ENCODE measurements at regions not wholly inside any gene's neighbourhood (a gene's known extent, or its start where the extent isn't known, plus 50 kb on each side); places are given as distances from the start of the nearest gene placed in this dataset.
"Not testable (repeated sequence)": the region's sequence is repeated elsewhere in the genome, so short reads cannot be mapped to it uniquely, and the experiment has no call there.

DNA sequence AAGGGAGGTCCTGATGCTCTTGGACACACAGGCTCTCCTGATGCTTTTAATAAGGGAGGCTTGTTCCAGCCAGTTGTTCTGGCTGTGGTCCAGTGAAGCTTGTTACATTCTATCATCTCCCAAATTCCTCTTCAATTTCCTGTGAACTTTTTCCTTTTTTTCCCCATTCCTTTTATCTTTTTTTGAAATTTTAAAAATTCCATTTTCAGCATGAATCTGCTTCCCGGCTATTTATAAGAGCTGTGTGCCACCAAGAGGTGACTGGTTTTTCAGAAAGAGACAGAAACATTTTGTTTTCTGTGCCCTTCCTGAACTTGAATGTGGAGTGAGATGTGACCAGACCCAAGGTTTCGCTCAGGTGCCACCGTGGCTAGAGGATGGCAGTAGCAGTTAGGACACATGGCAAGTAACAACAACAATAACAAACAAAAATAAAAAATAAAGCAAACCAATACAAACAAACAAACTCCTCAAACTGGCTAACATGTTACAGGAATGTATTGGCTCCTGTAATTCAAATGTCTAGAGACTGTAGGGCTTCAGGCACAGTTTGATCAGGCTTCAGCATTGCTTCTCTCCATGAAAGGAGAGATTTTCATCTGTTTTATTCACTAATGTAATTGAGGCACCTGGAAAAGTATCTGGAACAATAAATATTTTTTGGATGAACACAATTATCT lies 121.1 kb downstream of the BOD1 start:
- no peak for DNase-seq

DNA sequence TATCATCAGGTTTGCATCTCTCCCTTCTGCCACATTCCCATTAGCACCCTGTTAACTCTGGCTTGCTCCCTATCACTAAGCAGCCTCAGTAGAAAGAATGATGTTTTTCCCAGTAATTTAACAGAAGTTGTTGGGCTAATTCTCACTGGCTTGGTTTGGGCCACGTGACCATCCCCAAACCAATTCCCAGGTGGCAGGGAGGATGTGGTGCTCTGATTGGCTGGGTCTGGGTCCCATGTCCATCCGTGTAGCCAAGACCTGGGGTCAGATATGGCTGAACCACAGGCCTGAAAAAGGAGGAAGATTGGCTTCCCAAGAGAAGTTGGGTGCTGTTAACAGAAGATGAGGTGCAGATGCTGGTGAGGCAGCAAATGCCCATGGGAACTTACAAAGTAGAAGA lies 122.0 kb downstream of the BOD1 start:
- DNase-seq, result no peak

DNA sequence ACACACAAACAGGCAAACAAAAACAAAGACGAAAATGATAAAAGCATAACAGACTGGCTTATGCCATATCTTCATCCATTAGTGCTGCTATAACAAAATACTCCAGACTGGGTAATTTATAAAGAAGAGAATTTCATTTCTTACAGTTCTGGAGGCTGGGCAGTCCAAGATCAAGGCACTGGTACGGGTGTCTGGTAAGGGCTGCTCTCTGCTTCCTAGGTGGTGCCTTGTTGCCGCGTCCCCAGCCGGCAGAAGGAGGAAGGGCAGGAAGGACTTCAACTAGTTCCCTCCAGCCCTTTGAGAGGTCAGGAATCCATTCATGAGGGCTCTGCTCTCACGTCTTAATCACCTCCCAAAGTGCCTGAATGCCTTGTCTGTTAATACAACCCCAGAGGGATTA lies 122.6 kb downstream of the BOD1 start:
- DNase-seq, result no peak

DNA sequence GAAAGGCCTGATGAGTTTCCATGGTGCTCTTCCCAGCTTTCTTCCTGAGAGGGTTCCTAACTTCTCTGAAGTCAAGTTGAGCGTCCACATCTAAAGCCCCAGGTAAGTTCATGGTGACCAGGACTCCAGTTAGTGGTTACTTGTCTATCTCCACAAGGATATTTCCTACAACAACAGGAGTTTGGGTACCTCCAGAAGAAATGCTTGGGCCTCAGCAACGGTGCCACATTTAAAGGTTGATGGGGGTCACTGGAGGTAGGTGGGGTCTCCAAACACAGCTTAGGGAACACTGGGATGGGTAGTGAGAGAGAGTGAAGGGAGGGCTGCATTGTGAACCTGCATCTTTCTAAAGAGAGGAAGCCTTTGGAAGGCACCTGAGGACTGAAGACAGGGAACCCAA lies 123.4 kb downstream of the BOD1 start:
- no peak for DNase-seq

DNA sequence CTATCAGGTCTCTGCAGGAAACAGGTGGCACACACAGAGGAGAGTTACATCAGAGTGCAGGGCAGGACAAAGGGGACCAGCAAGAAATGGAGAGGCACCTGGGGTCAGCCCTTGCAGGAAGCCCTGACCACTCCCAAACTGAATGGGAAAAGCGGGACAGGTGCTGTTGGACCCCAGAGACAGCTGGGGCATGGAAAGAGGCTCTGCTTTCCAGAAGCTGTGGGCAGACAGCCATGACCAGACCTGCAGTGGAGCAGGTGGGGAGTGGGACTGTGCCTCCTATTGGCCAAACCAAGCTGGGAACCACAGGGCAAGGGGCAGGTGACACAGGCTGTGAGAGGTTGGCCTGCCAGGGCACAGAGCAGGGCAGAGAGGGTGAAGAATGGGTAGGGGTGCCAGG lies 125.8 kb downstream of the BOD1 start:
- DNase-seq, result no peak

DNA sequence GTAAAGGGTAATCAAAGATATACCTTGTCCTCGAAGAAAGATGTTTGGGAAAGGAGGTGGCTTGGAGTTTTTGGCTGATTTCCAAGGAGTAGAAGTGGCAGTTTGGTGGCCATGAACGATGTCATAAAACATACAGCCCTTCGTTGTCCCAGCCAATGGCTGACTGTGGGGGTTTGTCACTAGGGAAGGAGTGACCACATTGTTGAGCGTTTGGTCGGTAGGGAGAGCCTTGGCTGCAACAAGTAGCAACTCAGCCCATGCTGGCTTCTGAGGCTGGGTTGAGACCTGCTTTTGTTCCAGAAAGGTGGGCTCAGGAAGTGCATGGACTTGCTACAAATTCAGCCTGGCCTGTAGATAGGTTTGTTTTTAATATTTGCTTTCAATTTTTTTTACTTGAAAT lies 128.3 kb downstream of the BOD1 start:
- no peak for DNase-seq

DNA sequence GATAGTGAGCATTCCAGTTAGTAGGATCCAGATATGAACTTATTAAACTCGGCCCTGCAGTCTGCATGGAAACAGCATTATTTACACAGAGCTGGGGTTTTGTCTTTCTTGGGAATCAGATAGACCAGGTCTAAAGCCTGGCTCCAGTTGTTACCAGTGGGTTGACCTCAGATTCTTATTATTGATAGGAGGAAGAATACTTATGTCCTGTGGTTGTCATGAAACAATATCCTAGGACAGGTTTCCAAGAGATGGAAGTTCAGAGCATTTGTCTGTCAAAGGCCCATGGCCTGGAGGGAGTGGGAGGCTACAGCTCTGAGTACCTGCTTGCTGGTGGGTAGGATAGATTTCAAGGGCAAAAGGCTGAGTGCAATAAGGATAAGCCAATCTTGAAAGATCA lies 129.2 kb downstream of the BOD1 start:
- DNase-seq, result no peak

DNA sequence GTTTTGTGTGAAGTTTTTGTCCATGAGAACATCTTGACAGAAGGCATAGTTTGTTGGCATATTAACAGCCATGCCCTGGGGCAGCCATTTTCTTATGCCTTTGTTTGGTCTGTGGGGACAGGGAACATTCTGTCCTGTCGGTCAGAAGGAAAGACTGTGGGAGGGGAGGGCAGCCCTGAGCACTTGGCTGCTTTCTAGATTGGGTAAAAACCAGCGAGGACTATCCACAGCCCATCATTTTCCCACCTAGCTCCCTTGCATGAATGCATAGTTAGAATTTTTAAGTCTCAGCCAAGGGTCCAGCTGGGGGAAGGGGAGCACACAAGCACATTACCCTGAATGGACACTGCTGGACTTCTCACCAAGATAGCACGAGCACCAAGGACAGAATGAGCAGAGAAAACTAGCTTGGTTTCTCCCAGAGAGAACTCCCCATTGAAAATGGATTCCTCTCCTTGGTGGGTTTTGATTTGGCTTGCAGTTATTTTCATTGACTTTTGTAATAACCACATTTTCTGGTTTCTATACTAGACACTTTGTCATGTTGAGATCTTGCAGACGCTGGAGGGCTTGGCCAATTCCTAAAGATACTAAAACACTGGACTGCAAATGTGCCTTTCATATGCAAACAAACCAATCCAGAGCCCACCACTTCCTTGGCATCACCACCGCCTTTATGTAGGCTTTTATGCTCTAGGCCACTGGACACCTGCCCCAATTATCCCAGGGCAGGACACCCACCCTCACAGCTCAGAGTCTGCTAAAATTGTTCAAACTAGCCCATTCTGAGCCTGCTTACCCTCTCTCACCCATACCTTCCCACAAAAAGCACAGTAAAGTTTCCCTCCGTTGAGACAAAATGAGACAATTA lies 129.9 kb downstream of the BOD1 start:
- no peak for DNase-seq

DNA sequence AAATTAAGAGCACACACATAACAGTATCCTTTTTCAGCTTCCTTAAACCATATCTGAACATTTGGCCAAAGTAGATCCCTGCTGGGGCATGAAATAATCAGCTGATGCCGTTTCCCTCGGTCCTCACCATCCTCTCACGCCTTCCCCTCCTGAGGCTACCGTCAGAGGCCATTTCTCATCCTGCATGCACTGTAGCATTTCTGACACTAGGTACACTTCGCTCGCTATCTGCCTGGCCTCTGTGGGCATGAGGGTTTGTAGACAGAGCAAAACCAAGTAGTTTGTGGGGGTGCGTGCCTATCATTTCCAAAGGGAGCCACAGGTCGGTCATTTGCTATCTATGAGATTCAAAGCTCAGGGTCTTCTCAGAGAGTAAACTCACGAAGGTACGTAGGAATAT lies 131.9 kb downstream of the BOD1 start:
- no peak for DNase-seq

DNA sequence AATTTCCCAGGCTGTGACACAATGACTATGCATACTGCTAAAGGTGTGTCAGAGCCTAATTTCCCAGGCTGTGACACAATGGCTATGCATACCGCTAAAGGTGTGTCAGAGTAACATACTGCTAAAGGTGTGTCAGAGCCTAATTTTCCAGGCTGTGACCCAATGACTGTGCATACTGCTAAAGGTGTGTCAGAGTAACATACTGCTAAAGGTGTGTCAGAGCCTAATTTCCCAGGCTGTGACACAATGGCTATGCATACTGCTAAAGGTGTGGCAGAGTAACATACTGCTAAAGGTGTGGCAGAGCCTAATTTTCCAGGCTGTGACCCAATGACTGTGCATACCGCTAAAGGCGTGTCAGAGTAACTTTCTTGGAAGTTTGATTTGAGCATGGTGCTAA lies 132.9 kb downstream of the BOD1 start:
- DNase-seq, result not testable (repeated sequence)

DNA sequence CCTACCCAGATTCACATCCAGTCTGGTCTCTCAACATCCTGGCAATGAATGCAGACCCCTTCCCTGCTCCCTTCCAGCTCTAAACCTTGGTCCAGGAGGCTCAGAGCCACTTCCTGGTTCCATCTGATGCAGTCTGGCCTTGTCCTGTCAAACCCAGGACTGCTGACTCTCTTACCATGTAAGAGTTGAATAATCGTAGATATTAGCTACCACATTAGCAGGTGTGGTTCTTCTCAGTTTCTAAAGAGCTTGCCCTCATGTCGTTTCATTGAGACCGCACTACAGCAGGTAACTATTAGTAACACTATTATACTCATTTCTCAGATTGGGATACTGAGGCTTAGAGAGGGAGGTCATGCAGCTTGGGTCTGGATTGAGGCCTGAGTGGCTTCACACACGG lies 133.3 kb downstream of the BOD1 start:
- DNase-seq, result no peak

DNA sequence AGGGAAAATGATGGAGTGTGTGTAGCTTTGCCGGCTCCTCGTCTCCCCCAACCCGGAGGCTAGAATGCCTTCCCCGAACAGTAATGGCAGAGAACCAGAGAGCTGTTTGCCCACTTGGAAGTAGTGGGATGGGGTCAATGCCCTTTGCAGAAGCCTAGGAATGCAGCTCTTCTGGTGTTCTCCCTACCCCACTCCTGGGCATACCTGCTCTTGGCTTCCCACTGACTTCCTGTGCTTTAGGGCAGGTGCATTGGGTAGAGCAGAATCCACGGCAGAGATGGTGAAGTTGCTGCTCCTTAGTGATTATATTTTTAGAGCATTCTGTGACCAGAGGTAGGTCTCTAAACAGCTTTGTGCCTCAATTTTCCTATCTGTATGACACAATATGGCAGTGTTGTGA lies 134.6 kb downstream of the BOD1 start:
- no peak for DNase-seq

DNA sequence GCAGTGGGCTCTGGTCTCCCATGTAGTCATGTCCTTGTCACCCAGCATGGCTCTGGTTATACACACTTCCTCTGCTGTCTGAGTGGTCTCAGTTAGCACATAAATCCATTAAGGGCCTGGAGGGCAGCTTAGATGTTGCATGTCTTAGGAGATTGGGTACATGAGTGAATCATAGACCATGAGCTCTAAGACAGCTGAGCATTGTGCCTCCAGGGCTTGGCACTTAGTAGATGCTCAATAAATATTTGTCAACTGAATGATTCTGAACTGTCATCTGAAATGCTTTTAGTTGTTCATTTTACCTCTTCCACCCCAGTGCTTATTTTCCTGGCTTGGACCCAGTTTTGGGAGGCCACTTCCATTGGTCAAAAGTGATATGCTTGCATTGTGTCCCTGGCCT lies 135.6 kb downstream of the BOD1 start:
- no peak for DNase-seq

DNA sequence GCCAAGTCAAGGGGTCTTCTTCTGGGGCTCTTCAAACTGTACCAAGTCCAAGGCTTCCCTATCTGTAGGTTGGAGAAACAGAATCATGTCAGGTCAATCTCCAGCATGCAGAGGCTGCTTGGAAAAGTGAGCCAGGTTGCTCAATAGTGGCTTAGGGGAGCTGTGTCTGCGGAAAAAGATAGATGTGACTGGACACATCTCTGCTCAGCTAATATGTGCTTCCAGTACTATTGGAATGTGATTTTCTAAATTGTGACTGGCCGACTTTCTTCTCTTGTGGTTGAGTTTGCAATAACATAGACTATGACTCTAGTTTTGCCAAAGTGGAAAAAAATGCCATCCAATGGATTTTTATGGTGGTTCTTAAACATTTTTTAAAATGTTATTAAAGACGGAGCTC lies 136.7 kb downstream of the BOD1 start:
- no peak for DNase-seq

DNA sequence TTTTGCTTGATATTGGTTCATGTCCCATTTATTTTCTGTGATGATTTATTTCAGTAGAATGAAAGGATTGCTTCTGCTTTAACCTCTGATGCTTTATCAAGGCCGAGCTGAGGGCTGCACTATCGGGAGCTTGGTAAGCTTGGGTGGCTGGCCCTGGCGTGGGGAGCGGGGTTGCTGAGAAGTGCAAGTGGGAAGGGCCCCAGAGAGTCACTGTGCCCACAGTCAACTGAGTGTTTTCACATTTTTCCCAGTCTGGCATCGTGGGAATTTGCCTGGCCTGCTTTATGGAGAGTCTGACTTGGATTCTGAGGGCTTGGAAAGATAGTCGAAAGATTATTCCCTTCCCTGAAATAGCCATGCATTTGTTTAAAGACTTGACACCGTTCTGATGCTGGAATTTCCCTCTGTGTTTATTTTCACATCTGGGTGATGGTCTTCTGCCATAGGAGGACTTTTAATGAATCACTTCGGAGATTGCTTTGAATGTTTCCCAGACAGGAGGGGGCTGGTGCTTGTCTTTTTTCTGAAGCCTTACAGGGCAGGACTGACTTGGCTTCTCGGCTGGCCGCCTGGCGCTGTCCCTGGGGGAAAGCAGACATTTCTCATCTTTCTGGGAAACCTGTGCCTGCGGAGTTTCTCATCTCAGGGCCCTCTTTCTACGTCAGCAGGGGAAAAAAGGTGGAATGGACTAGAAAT lies 139.0 kb downstream of the BOD1 start:
- no peak for DNase-seq

DNA sequence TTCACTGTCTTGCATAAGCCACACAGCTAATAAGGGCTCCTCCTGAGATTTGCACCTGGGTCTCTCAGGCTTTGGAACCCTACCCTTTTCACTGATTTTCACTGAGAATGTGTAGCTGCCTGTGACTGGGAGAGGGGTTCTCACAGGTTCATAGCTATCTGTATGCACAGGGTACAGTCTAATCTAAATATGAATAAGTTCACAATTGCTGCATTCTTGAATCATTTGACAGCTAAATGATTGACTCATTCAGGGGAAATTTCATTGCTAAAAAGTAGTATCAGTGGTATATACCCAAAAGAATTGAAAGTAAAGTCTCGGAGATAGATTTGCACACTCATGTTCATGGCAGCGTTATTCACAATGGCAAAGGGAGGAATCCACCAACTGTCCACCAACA lies 140.7 kb downstream of the BOD1 start:
- no peak for DNase-seq

DNA sequence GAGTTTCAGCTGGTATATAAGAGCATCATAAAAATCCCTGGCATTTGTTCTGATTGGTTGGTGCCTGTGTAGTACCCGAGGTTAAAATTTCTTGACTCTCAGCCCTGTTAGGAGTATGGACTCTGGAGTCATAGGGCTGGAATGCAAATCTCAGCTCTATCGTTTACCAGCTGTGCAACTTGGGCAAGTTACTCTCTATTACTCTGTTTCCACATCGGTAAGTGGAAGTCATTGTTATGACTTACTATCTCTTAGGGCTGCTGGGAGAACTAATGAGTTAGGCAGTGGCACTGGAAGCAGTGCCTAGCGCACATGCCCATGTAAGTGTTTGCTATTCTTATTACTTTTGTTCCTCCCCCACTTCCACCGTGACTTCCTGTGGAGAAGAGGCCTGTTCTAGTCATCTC lies 141.6 kb downstream of the BOD1 start:
- no peak for DNase-seq

DNA sequence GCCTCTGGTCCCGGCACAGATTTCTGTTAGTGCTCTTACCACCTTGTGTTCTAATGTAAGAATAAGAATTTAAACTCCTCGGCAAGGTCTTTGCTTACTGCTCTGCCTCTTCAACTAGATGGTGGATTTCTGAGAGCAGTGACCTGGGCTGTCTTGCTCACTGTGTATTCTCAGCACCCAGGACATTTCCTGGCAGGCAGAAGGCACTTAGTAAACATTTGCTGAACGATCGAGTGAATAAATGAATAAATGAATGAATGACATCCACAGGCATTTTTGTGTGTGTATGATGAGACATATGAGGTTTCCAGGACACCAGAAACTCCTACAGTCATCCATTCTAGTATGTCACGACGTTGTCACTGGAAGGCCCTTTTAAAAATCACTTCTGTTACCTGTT lies 143.2 kb downstream of the BOD1 start:
- DNase-seq, result no peak

DNA sequence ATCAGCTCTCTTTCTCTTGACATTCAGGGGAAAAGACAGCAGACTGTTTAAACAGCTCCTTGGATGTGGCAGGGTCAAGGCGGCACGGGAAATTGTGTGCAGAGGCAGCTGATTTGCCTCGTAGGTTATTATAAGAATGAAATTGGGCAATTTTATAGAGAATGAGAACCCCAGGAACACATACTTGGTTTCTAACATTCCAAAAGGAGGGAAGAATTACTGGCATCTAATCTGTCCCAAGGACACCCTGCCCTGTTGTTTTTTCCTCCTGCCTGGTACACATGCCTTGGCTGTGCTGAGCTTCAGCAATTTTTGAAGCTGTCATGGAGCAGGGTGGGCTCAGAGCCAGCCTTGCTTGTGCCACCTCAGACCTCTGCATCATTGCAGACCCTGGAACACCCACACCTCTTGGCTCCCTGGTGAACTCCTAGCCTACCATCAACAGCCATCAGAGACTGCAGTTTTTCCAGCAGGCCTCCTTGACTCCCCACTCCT lies 143.6 kb downstream of the BOD1 start:
- no peak for DNase-seq

DNA sequence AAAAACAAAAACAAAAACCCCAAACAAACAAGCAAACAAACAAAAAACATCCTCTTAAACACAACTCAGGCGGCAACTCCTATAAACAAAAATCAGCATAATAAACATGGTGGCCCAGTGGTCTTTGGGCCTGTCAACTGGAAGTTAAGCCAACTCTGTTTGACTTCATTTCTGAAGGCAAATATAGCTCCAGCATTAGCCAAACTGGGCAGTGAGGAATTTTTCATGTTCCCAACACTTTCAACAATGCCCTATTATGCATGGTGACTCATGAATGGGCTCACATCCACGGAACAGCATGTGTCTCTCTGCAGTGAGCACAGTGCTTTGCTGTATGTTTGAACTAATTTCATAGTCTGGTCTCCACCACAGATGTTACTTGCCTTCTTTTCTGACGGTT lies 143.9 kb upstream of the STC2 start:
- DNase-seq, result no peak

DNA sequence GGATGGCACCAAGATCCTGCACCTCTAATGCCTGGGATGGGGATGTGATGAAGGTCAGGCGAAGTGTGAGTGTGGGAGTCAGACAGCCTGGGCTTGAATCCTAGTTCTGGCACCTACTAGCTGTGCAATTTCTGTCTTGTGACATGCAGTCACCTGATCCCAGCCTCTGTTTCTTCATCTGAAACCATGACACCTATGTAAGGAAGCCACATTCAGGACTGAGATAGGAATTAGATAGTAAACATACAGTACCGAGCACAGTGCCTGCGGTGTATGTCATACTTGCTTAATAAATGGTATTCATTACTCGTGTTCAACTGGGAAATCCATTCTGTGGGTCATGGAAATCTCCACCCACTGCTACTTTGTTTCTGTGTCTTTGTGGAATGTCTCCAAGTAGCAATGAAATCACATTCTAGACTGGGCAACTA lies 140.6 kb upstream of the STC2 start:
- no peak for DNase-seq

DNA sequence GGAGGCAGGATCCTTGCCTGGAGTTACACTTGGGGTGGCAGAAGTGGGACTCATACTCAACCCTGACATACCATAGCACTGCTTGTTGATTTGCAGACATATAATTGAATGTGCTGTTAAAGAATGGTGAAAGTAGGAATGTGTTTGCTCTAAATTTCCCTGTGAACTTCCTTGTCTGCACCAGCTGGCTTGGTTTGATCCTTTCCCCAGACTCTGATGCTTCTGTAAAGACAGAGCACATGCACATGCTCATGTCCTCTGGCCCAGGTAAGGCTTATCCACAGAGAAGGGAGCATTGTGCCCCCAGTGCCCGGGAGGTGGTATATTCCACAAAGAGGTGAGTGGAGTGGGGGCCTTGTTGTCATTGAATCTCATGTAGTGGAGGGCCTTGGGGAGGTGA lies 138.0 kb upstream of the STC2 start:
- no peak for DNase-seq

DNA sequence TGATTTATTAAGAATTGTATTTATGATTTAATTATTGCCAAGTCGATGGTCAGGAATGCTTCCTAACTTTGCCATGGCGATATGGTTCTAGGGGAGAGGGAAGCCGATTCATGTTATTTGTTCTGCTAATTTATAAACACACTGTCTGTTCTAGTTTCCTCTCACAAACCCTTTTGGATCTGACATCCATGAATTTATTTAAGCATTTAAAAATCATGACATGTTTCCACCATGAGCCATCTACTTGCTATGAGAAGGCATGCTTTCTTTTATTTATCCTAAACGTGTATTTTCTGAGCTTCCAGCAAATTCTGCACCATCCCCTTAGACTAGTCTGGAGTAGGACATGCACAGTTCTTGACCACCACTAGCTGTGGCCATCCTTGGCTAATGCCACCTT lies 136.6 kb upstream of the STC2 start:
- no peak for DNase-seq

DNA sequence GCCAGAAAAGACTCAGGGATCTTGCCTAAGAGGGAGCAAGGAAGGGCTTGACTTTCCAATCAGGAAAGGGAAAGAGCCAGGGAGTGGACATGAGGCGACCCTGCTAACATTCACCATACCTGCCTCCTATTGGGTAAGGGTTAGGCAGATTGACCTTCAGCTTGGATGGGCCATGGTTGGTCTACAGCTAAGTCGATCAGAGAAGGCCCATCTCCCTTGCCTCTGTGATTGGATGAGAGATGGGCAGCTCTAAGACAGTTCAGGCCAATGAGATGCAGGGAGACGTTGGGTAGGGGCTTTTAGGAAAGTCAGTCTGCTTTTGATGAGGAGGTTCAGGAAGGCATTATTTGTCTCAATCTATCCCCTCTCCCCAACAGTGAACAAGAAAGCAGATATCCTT lies 135.0 kb upstream of the STC2 start:
- no peak for DNase-seq

Measured in NCI-H748 treated with DMSO at 0.1 percent for 48 hours (cell line).